NB4 (cell line): ENCODE measurements at regions not wholly inside any gene's neighbourhood (a gene's known extent, or its start where the extent isn't known, plus 50 kb on each side); places are given as distances from the start of the nearest gene placed in this dataset.

ENCODE experiments used
- DNase-seq: peaks from one replicate; pipeline ENCODE4 v3.0.0; 2010; ENCODE audit warnings: low read depth
- H3K4me3 ChIP-seq: one replicate; pipeline ENCODE4 v1.5.1; 2011; ENCODE audit warnings: mild to moderate bottlenecking, low read depth, low read length, moderate library complexity
- MYC ChIP-seq: IDR thresholded peaks from 2 replicates; pipeline ENCODE4 v1.6.1; 2011; ENCODE audit warnings: low read depth, low read length
- POLR2A ChIP-seq: IDR thresholded peaks from 2 replicates; pipeline ENCODE4 v1.6.1; 2011; ENCODE audit warnings: mild to moderate bottlenecking; ENCODE audit not compliant: insufficient read length; ENCODE audit errors: extremely low read depth
- TF ChIP-seq, protein P1 (sequence below): IDR thresholded peaks from one replicate; pipeline ENCODE4 v1.5.1; 2012; ENCODE audit warnings: low read depth, low read length
- TF ChIP-seq, protein P2 (sequence below): IDR thresholded peaks from 2 replicates; pipeline ENCODE4 v1.6.1; 2011; ENCODE audit warnings: low read depth, low read length

- TF ChIP-seq, protein P1, sequence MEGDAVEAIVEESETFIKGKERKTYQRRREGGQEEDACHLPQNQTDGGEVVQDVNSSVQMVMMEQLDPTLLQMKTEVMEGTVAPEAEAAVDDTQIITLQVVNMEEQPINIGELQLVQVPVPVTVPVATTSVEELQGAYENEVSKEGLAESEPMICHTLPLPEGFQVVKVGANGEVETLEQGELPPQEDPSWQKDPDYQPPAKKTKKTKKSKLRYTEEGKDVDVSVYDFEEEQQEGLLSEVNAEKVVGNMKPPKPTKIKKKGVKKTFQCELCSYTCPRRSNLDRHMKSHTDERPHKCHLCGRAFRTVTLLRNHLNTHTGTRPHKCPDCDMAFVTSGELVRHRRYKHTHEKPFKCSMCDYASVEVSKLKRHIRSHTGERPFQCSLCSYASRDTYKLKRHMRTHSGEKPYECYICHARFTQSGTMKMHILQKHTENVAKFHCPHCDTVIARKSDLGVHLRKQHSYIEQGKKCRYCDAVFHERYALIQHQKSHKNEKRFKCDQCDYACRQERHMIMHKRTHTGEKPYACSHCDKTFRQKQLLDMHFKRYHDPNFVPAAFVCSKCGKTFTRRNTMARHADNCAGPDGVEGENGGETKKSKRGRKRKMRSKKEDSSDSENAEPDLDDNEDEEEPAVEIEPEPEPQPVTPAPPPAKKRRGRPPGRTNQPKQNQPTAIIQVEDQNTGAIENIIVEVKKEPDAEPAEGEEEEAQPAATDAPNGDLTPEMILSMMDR, result no peak
- no peak overlapping the region for H3K4me3 ChIP-seq
Observed at GRCh38 chr2:223117533-223117932, 65.5 kb downstream of the KCNE4 start.

GRCh38 chr2:223121283-223121682 lies 69.3 kb downstream of the KCNE4 start:
- TF ChIP-seq, protein P2, sequence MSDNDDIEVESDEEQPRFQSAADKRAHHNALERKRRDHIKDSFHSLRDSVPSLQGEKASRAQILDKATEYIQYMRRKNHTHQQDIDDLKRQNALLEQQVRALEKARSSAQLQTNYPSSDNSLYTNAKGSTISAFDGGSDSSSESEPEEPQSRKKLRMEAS, result no peak
- no peak for TF ChIP-seq POLR2A
- no peak overlapping the region for H3K4me3 ChIP-seq
- no peak for DNase-seq

More at GRCh38 chr2:223117533-223117932, 65.5 kb downstream of the KCNE4 start:
- DNase-seq, result no peak

DNA sequence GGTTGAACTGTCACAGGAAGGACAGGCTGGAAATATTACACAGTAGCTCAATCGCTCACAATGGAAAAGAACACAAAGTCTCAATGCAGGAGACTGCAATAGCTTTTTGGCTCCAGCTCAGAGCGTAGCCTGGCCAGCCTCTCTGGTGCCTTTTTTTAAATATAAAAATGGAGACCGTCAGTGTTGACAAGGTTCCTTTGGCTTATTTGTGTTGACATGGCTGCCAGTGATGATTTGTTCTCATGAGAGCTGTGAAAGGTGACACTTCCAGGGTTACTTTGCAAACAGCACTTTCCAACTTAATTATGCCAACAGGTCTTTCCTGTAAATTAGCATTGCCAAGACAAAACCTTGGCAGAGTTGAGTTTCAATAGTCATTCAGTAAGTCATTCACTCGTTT lies 70.8 kb downstream of the KCNE4 start:
- H3K4me3 ChIP-seq, result no peak overlapping the region
- DNase-seq, result no peak
- no peak for TF ChIP-seq MYC
- TF ChIP-seq, protein P1, result no peak
- TF ChIP-seq, protein P2, result no peak
- no peak for TF ChIP-seq POLR2A

- DNase-seq, result no peak
Observed at GRCh38 chr2:223123855-223124610, 72.0 kb downstream of the KCNE4 start.

GRCh38 chr2:223141606-223142005 lies 89.6 kb downstream of the KCNE4 start:
- TF ChIP-seq, protein P2, result no peak
- TF ChIP-seq MYC (no peak), POLR2A (no peak)
- TF ChIP-seq, protein P1, result no peak
- no peak for DNase-seq
- no peak overlapping the region for H3K4me3 ChIP-seq

More at GRCh38 chr2:223123855-223124610, 72.0 kb downstream of the KCNE4 start:
- TF ChIP-seq MYC, result no peak
- TF ChIP-seq, protein P1, result no peak
- TF ChIP-seq POLR2A, result no peak
- TF ChIP-seq, protein P2, result no peak
- H3K4me3 ChIP-seq, result no peak overlapping the region

DNA sequence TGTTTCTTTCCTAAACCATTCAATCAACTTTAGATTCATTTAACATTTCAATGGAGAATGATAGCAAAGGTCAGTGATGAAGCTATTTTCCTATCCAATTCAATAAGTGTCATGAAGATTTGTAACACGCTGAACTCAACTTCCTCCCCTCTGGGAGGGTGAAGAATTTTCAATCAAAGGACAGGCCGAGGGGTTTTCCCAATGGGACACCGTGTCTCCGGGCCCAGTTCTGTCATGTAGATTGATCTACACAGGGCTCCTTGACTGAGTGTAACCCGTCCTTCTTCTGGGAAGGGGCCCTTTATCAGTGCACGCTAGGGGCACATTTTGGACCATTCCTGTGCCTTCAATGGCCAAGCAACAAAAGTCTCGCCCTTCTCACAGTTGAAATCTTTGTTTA lies 90.1 kb downstream of the KCNE4 start:
- no peak overlapping the region for H3K4me3 ChIP-seq
- TF ChIP-seq POLR2A (no peak), MYC (no peak)
- TF ChIP-seq, protein P1, result no peak
- TF ChIP-seq, protein P2, result no peak
- DNase-seq, result no peak
